AG04450 (cell line): ENCODE measurements at regions not wholly inside any gene's neighbourhood (a gene's known extent, or its start where the extent isn't known, plus 50 kb on each side); places are given as distances from the start of the nearest gene placed in this dataset.
"Not testable (repeated sequence)": the region's sequence is repeated elsewhere in the genome, so short reads cannot be mapped to it uniquely, and the experiment has no call there.

Experiments
- CTCF ChIA-PET: fragments of 300-600, 350-600 bp; formaldehyde crosslinking; extraction: SDS; loops from one replicate; lab custom pipeline; 2022; ENCODE audit warnings: antibody characterized with exemption, inconsistent platforms; lab: Charles Lee
- POLR2A ChIA-PET: fragments of 350-600 bp; formaldehyde crosslinking; extraction: SDS; loops from one replicate; lab custom pipeline; 2021; ENCODE audit warnings: antibody characterized with exemption, inconsistent platforms; lab: Yijun Ruan, JAX
- DNase-seq: peaks from one replicate; pipeline ENCODE4 v3.0.0-alpha.2; 2011; ENCODE audit warnings: low read depth, low spot score
- H3K27ac ChIP-seq: one replicate; pipeline ENCODE4 v1.5.1; 2012; ENCODE audit warnings: low read depth, low read length, control low read depth
- H3K27me3 ChIP-seq: one replicate; pipeline ENCODE4 v1.6.0; 2012; ENCODE audit warnings: low read length; ENCODE audit not compliant: control insufficient read depth, insufficient read depth
- H3K4me3 ChIP-seq: 2 replicates; pipeline ENCODE4 v1.5.1; 2011; ENCODE audit warnings: mild to moderate bottlenecking, low read depth, low read length, control low read depth
- H3K9me3 ChIP-seq: 2 replicates; pipeline ENCODE4 v1.5.1; 2012; ENCODE audit warnings: low read length; ENCODE audit not compliant: control insufficient read depth, insufficient read depth
- TF ChIP-seq, protein P1 (sequence below): IDR thresholded peaks from 2 replicates; pipeline ENCODE4 v1.5.1; 2011; ENCODE audit warnings: low read depth, low read length, control low read depth, inconsistent platforms

DNA sequence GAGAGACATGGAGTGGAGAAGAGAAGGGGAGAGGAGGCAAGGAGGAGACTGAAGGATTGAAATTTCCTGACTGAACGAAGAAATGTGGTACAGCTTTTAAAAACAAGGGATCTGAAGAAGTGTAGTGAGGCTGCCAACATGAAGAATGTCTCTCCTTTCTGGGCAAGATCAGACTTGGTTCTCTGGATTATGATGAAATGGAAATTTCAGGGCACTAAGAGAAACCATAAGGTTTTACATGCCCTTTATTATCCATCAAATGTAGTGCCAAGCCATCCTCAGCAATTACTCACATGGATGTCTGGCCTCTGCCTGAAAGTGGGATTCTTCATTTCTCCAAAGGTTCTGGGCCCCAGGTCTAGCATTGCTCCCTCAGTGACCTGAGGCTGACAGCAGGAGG, 77.6 kb upstream of the CCDC80 start:
- no peaks in the 10 kb centered on the region for H3K27me3 ChIP-seq
- no peak overlapping the region for H3K27ac ChIP-seq
- DNase-seq: no peak
- no peaks in the 10 kb centered on the region for H3K9me3 ChIP-seq
- no peak overlapping the region for H3K4me3 ChIP-seq
- ChIA-PET CTCF (interaction anchor here (2.1 kb wide), 1 partner anchor 16 kb away, joined by 10 read pairs; no protein-coding TSS in a partner anchor), POLR2A (no interaction called here)
- TF ChIP-seq, protein P1, sequence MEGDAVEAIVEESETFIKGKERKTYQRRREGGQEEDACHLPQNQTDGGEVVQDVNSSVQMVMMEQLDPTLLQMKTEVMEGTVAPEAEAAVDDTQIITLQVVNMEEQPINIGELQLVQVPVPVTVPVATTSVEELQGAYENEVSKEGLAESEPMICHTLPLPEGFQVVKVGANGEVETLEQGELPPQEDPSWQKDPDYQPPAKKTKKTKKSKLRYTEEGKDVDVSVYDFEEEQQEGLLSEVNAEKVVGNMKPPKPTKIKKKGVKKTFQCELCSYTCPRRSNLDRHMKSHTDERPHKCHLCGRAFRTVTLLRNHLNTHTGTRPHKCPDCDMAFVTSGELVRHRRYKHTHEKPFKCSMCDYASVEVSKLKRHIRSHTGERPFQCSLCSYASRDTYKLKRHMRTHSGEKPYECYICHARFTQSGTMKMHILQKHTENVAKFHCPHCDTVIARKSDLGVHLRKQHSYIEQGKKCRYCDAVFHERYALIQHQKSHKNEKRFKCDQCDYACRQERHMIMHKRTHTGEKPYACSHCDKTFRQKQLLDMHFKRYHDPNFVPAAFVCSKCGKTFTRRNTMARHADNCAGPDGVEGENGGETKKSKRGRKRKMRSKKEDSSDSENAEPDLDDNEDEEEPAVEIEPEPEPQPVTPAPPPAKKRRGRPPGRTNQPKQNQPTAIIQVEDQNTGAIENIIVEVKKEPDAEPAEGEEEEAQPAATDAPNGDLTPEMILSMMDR: no peak

DNA sequence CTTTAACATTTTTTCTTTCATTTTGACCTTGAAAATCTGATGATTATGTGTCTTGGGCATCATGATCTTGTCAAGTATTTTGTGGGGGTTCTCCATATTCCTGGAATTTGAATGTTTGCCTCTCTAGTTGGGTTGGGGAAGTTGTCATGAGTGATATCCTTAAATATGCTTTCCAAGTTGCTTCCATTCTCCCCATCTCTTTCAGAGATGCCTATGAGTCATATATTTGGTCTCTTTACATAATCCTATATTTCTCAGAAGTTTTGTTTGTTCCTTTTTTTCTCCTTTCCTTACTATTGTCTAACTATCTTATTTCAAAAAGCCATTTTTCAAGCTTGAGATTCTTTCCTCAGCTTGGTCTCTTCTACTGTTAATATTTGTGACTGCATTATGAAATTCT, 69.0 kb upstream of the CCDC80 start:
- no peak for DNase-seq
- CTCF ChIA-PET: interaction anchor here (1.6 kb wide), 1 partner anchor 25 kb away, joined by 4 read pairs; no protein-coding TSS in a partner anchor
- POLR2A ChIA-PET: no interaction called here

DNA sequence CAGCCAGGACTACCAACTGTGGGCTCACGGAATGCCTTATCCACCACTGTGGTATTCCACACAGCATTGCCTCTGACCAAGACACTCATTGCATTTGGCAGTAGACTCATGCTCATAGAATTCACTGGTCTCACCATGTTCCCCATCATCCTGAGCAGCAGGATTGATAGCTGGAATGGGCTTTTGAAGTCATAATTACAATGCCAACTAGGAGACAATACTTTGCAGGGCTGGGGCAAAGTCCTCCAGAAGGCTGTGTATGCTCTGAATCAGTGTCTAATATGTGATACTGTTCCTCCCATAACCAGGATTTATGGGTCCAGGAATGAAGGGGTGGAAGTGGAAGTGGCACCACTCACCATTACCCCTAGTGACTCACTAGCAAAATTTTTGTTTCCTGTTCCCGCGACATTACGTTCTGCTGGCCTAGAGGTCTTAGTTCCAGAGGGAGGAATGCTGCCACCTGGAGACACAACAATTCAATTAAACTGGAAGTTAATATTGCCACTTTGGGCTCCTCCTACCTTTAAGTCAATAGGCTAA, 58.6 kb upstream of the CCDC80 start:
- no peaks in the 10 kb centered on the region for H3K9me3 ChIP-seq
- DNase-seq: no peak
- POLR2A ChIA-PET: no interaction called here
- CTCF ChIA-PET: no interaction called here
- peak overlapping the region; percentile 39 for H3K27ac ChIP-seq
- TF ChIP-seq, protein P1: no peak
- H3K4me3 ChIP-seq: no peak overlapping the region
- H3K27me3 ChIP-seq: no peaks in the 10 kb centered on the region

More for the DNA sequence above, 69.0 kb upstream of the CCDC80 start:
- TF ChIP-seq, protein P1: no peak
- Histone ChIP-seq H3K27me3 (no peaks in the 10 kb centered on the region), H3K9me3 (no peaks in the 10 kb centered on the region), H3K27ac (no peak overlapping the region), H3K4me3 (no peak overlapping the region)

DNA sequence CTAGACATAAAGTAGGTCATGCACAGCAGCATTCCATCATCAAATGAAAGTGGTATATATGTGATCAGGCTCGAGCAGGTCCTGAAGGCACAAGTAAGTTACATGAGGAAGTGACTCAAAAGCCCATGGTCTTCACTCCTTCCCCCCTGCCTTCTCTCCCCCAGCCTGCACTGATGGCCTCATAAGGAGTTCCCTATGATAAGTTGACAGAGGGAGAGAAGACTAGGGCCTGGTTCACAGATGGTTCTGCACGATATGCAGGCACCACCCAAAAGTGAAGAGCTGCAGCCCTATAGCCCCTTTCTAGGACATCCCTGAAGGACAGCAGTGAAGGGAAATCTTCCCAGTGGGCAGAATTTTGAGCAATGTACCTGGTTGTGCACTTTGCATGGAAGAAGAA, 57.5 kb upstream of the CCDC80 start:
- H3K27me3 ChIP-seq, DNase-seq, CTCF ChIA-PET, POLR2A ChIA-PET, H3K27ac ChIP-seq, H3K9me3 ChIP-seq, H3K4me3 ChIP-seq: not testable (repeated sequence)

DNA sequence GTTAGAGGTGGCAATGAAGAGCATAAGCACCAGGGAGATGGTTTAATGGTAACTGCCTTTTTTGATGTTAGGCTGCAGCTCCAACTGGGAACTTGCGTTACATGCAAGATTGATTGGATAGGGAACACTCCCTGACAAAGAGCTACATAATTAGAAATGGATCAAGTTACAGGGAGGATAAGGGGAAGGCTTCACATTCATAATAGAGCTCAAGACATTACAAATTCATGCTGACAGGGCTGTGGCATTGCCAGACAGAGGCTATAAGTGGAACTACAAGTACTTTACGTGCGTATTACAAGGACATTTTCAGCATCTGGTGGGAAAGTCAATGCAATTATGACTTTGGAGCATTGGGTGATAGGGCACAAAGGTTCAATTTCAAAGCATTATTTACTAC, 55.3 kb upstream of the CCDC80 start:
- H3K27ac ChIP-seq: peak overlapping the region; percentile 61
- ChIA-PET POLR2A (interaction anchor here (1.2 kb wide), 1 partner anchor 54 kb away, joined by 3 read pairs; no protein-coding TSS in a partner anchor), CTCF (interaction anchor here (0.7 to 1.3 kb wide), 4 partner anchors 13 to 54 kb away, joined by 3 read pairs; no protein-coding TSS in a partner anchor)
- not testable (repeated sequence) for H3K9me3 ChIP-seq, DNase-seq, H3K27me3 ChIP-seq, H3K4me3 ChIP-seq

DNA sequence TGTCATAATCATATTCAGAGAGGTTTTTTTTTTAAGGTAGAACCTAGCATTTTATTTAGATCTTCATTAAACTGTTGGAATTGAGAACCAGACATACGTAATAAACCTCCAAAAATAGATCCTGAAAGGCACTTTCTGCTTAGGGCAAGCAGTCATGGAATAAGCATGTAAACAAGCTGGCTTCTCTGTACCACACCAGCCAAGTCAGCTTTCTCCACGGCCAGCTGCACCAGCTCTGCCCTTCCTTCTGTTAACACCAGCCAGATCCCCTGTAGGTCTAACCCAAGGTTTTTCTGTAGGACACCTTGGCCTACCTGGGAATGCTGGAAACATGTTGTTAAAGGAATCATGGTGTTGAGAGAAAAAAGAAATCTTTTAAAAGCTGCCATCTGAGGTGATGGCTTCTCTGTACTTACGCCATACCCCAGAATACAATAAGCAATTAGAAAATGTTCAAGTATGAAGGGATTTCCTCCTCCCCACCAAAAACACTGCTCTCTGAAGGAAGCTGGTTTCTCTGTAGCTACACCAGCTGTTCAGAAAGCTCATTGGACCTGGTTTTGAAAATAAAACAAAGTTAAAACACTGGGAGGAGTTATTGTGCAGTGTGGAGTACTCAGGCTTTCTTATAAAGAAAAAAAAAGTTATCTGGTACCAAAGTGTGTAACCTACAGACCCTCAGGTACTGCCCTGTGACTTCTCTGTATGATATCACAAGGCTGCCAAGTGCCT, 54.6 kb upstream of the CCDC80 start:
- not testable (repeated sequence) for H3K4me3 ChIP-seq, DNase-seq, H3K9me3 ChIP-seq, H3K27me3 ChIP-seq
- ChIA-PET CTCF (interaction anchor here (0.7 to 1.3 kb wide), 5 partner anchors 12 to 118 kb away, joined by 3 read pairs; no protein-coding TSS in a partner anchor), POLR2A (interaction anchor here (0.6 to 1.2 kb wide), 3 partner anchors 54 to 113 kb away, joined by 3 to 4 read pairs (median 3); no protein-coding TSS in a partner anchor)
- peak overlapping the region; percentile 73 for H3K27ac ChIP-seq

DNA sequence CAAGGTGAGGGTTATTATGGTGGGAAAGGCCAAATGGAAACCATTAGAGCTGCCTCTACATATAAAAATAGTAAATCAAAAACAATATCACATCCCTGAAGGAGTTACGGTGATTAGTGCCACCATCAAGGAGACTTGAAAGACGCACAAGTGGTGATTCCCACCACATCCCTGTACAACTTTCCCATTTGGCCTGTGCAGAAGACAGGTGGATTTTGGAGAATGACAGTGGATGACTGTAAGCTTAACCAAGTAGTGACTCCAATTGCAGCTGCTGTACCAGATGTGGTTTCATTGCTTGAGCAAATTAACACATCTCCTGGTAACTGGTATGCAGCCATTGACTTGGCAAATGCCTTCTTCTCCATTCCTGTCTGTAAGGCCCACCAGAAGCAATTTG, 54.0 kb upstream of the CCDC80 start:
- not testable (repeated sequence) for H3K9me3 ChIP-seq, DNase-seq, H3K27me3 ChIP-seq, H3K4me3 ChIP-seq
- ChIA-PET POLR2A (interaction anchor here (0.6 kb wide), 1 partner anchor 112 kb away, joined by 4 read pairs; no protein-coding TSS in a partner anchor), CTCF (interaction anchor here (1.2 to 1.3 kb wide), 3 partner anchors 13 to 119 kb away, joined by 3 read pairs; no protein-coding TSS in a partner anchor)
- H3K27ac ChIP-seq: peak overlapping the region; percentile 73
